NB4 (cell line): ENCODE measurements at regions not wholly inside any gene's neighbourhood (a gene's known extent, or its start where the extent isn't known, plus 50 kb on each side); places are given as distances from the start of the nearest gene placed in this dataset.

ENCODE experiments used
- CTCF ChIP-seq: IDR thresholded peaks from one replicate; pipeline ENCODE4 v1.5.1; 2012; ENCODE audit warnings: low read depth, low read length
- MAX ChIP-seq: IDR thresholded peaks from 2 replicates; pipeline ENCODE4 v1.6.1; 2011; ENCODE audit warnings: low read depth, low read length
- POLR2A ChIP-seq: IDR thresholded peaks from 2 replicates; pipeline ENCODE4 v1.6.1; 2011; ENCODE audit warnings: mild to moderate bottlenecking; ENCODE audit not compliant: insufficient read length; ENCODE audit errors: extremely low read depth

- TF ChIP-seq CTCF (no peak), POLR2A (no peak), MAX (no peak)
Measured at GRCh38 chr4:72893354-72894066, 176.0 kb downstream of the COX18 start.
